ENCODE measurements at regions not wholly inside any gene's neighbourhood (a gene's known extent, or its start where the extent isn't known, plus 50 kb on each side); places are given as distances from the start of the nearest gene placed in this dataset.

- Histone ChIP-seq H3K36me3 (ENCODE audit: control insufficient read depth, insufficient read depth, low read length) (no peaks in the 10 kb centered on the region), H3K4me3 (ENCODE audit: low read depth in 2 of 2, low read length in 2 of 2) (no peak overlapping the region), H3K9me3 (ENCODE audit: control insufficient read depth, insufficient read depth, low read depth, low read length) (peaks cover 4% of the 10 kb centered on the region; the same call in 1 of the 2 replicates), H3K27me3 (ENCODE audit: control insufficient read depth, insufficient read depth, low read length) (no peaks in the 10 kb centered on the region), H3K27ac (ENCODE audit: low read length) (no peak overlapping the region), H3K4me1 (ENCODE audit: control insufficient read depth, insufficient read depth, low read length) (no peaks in the 10 kb centered on the region)
- DNase-seq (ENCODE audit: low read depth, low spot score) (no peak), ATAC-seq (no peak)
- intact Hi-C loops (cut with micrococcal nuclease; ENCODE audit: unreplicated experiment), result no loop called here
- ChIA-PET CTCF (no interaction called here), POLR2A (no interaction called here)
- in situ Hi-C loops (cut with HindIII; ENCODE audit: low pct_unique_long_range_greater_than_20kb, low sequenced_read_pairs), result no loop called here
- TF ChIP-seq CTCF (IDR thresholded peaks at IDR 0.05), result no peak
- no peak for TF ChIP-seq SIN3A (IDR thresholded peaks at IDR 0.05; ENCODE audit: borderline replicate concordance, insufficient read depth, low read depth, low read length)
- TF ChIP-seq POLR2AphosphoS5 (IDR thresholded peaks at IDR 0.05; ENCODE audit: low read depth, low read length), result no peak
- no peak for TF ChIP-seq TCF7L2 (IDR thresholded peaks at IDR 0.05; ENCODE audit: low read depth, low read length)
- no peak for TF ChIP-seq REST (IDR thresholded peaks at IDR 0.05; ENCODE audit: insufficient read depth in 1 of 2, low read depth in 2 of 2, low read length in 1 of 2)
- BruUV-seq (replicated peaks), result no TSS peak
Observed at GRCh38 chr11:106333678-106334077, 256.2 kb downstream of the AASDHPPT start.

- Histone ChIP-seq H3K4me3 (ENCODE audit: low read depth in 2 of 2, low read length in 2 of 2) (no peak overlapping the region), H3K27ac (ENCODE audit: low read length) (no peak overlapping the region), H3K27me3 (ENCODE audit: control insufficient read depth, insufficient read depth, low read length) (no peaks in the 10 kb centered on the region), H3K4me1 (ENCODE audit: control insufficient read depth, insufficient read depth, low read length) (no peaks in the 10 kb centered on the region), H3K9me3 (ENCODE audit: control insufficient read depth, insufficient read depth, low read depth, low read length) (no peaks in the 10 kb centered on the region; the same call in 1 of the 2 replicates), H3K36me3 (ENCODE audit: control insufficient read depth, insufficient read depth, low read length) (no peaks in the 10 kb centered on the region)
- in situ Hi-C loops (cut with HindIII; ENCODE audit: low pct_unique_long_range_greater_than_20kb, low sequenced_read_pairs) (no loop called here), intact Hi-C loops (cut with micrococcal nuclease; ENCODE audit: unreplicated experiment) (no loop called here)
- ChIA-PET CTCF (no interaction called here), POLR2A (no interaction called here)
- BruUV-seq (replicated peaks), result no TSS peak
- TF ChIP-seq REST (IDR thresholded peaks at IDR 0.05; ENCODE audit: insufficient read depth in 1 of 2, low read depth in 2 of 2, low read length in 1 of 2) (no peak), CTCF (IDR thresholded peaks at IDR 0.05) (no peak), SIN3A (IDR thresholded peaks at IDR 0.05; ENCODE audit: borderline replicate concordance, insufficient read depth, low read depth, low read length) (no peak), TCF7L2 (IDR thresholded peaks at IDR 0.05; ENCODE audit: low read depth, low read length) (no peak)
- DNase-seq (ENCODE audit: low read depth, low spot score) (no peak), ATAC-seq (no peak)
Observed at GRCh38 chr11:106344394-106344793, 266.9 kb downstream of the AASDHPPT start.
